Uterus (tissue), 3 donors: ENCODE measurements at regions not wholly inside any gene's neighbourhood (a gene's known extent, or its start where the extent isn't known, plus 50 kb on each side); places are given as distances from the start of the nearest gene placed in this dataset.

Experiments used
- DNase-seq, 2 donors: peaks; one replicate each; pipeline ENCODE4 v3.0.0-alpha.2; 2019 to 2020
- H3K27ac ChIP-seq, 2 donors: fragments of 200-600 bp; sonication (generic); 1 replicate in 1 of 2; 2 replicates in 1 of 2; pipeline ENCODE4 v1.5.1; 2016 to 2018
- H3K27me3 ChIP-seq, 2 donors: fragments of 200-600 bp; sonication (generic); one replicate each; pipeline ENCODE4 v1.5.1; 2018 to 2019; ENCODE audit warnings: control low read depth in 1 of 2
- H3K36me3 ChIP-seq, 2 donors: fragments of 200-600 bp; sonication (generic); one replicate each; pipeline ENCODE4 v1.5.1; 2019; ENCODE audit warnings: control low read depth in 1 of 2
- H3K4me1 ChIP-seq, 2 donors: fragments of 200-600 bp; sonication (generic); one replicate each; pipeline ENCODE4 v1.5.1; 2018 to 2019; ENCODE audit warnings: control low read depth in 1 of 2
- H3K4me3 ChIP-seq, 2 donors: fragments of 200-600 bp; sonication (generic); 1 replicate in 1 of 2; 2 replicates in 1 of 2; pipeline ENCODE4 v1.5.1; 2018 to 2019; ENCODE audit warnings: mild to moderate bottlenecking in 1 of 2
- H3K9me3 ChIP-seq, 2 donors: fragments of 200-600 bp; sonication (generic); one replicate each; pipeline ENCODE4 v1.5.1; 2019; ENCODE audit warnings: control low read depth in 1 of 2
- POLR2A ChIP-seq, 2 donors: fragments of 450-650 bp; IDR thresholded peaks; one replicate each; pipeline ENCODE4 v1.6.1; 2016; ENCODE audit warnings: antibody characterized with exemption in 2 of 2, mild to moderate bottlenecking in 1 of 2, moderate library complexity in 1 of 2
- intact Hi-C: fragments of 100-400 bp; cut with DNase I; formaldehyde crosslinking; loops from one replicate; pipeline ENCODE4 v1.15.1; 2023; ENCODE audit warnings: low total_unique reads
- TF ChIP-seq, protein P1 (sequence below), 4 experiments: fragments of 200-600 bp in 2 of 4; fragments of 450-650 bp in 2 of 4; sonication (generic) in 2 of 4; IDR thresholded peaks; one replicate each; pipeline ENCODE4 v1.5.1; 2016 to 2019; ENCODE audit warnings: antibody characterized with exemption in 4 of 4, mild to moderate bottlenecking in 2 of 4, moderate library complexity in 1 of 4
- donor health status: DM: yes; HTN: yes; CAD: no.

DNA sequence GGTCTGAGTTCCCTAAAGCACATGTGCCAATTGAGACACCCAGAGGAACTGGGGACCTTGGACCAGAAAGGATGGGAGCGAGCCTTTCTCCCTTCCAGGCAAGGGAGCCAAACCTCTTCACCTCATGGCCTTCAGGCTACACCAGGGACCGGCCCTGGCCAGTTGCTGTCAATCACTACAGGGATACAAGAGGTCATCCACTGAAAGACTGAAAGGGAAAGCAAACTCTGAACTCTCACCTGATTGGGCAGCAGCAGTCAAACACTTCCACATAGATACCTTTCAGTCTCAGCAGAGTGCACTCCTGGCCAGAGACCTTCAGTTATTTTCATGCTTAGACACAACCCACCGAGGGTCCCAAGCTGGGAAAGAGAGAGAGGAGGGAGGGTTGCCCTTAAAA, 1956.0 kb upstream of the LRRTM1 start:
- no peaks in the 10 kb centered on the region for H3K9me3 ChIP-seq
- H3K27me3 ChIP-seq: no peaks in the 10 kb centered on the region
- no peaks in the 10 kb centered on the region for H3K36me3 ChIP-seq
- no peak overlapping the region for H3K4me3 ChIP-seq
- H3K27ac ChIP-seq: no peak overlapping the region
- intact Hi-C loops: no loop called here
- no peak for DNase-seq
- no peaks in the 10 kb centered on the region for H3K4me1 ChIP-seq
- TF ChIP-seq POLR2A (IDR thresholded peaks at IDR 0.05): no peak
- TF ChIP-seq, protein P1, sequence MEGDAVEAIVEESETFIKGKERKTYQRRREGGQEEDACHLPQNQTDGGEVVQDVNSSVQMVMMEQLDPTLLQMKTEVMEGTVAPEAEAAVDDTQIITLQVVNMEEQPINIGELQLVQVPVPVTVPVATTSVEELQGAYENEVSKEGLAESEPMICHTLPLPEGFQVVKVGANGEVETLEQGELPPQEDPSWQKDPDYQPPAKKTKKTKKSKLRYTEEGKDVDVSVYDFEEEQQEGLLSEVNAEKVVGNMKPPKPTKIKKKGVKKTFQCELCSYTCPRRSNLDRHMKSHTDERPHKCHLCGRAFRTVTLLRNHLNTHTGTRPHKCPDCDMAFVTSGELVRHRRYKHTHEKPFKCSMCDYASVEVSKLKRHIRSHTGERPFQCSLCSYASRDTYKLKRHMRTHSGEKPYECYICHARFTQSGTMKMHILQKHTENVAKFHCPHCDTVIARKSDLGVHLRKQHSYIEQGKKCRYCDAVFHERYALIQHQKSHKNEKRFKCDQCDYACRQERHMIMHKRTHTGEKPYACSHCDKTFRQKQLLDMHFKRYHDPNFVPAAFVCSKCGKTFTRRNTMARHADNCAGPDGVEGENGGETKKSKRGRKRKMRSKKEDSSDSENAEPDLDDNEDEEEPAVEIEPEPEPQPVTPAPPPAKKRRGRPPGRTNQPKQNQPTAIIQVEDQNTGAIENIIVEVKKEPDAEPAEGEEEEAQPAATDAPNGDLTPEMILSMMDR (IDR thresholded peaks at IDR 0.05): no peak

DNA sequence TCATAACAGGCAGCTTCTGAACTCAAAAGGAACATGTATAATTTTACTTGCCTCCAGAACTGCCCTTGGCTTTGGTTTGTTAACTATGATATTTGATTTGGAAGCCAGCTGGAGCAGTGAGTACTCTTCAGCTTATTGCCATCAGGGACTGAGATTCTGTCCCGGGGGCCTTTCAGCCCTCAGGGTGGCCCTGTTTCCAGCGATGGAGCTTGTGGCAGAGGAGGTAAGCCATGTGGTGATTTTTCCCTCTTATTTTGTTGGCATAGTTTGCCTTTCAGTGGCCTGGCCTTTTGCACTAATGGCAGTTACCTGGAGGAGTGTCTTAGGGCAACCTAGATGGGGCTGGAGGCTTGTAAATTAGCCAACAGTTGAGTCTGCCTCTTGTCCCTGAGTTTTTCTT, 1955.0 kb upstream of the LRRTM1 start:
- Histone ChIP-seq H3K27ac (no peak overlapping the region), H3K4me1 (no peaks in the 10 kb centered on the region), H3K9me3 (no peaks in the 10 kb centered on the region), H3K36me3 (no peaks in the 10 kb centered on the region), H3K4me3 (no peak overlapping the region), H3K27me3 (no peaks in the 10 kb centered on the region)
- no peak for DNase-seq
- TF ChIP-seq, protein P1 (IDR thresholded peaks at IDR 0.05): no peak
- no peak for TF ChIP-seq POLR2A (IDR thresholded peaks at IDR 0.05)
- intact Hi-C loops: no loop called here

DNA sequence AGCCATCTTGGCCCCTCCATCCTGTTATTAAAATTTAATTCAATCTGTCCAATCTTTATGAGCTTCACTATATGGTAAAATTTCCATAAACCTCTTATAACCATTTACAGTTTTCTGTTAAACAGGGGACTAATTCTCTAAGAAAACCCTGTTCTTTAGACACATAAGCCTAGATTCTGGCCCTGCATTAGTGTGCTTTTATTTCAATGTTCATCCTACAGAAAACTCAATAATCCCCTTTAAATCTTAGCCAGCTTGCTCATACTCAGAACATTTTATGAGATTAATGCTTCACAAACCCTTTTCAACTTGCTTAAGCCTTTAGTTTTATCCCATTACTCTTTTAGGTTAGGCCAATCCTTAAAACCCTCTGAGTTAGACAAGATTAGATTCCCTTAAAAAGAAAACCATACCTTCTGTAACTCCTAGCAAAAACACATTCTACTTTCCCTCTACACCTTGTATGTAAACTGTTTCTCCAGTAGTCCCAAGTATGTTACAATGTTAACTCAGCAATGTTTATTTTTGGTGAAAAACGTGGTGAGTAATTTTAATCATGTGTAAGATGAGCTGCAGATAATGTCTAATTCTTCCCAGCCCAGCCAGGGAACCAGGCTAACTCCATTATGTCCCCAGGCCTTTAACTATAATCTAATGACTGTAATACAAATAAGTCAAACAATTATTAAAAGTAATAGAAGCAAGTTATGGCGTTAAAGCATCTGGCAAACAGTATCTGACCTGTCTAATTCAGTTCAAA, 1953.4 kb upstream of the LRRTM1 start:
- DNase-seq: no peak
- H3K27me3 ChIP-seq: no peaks in the 10 kb centered on the region
- H3K9me3 ChIP-seq: no peaks in the 10 kb centered on the region
- H3K4me1 ChIP-seq: no peaks in the 10 kb centered on the region
- H3K4me3 ChIP-seq: no peak overlapping the region
- intact Hi-C loops: no loop called here
- H3K36me3 ChIP-seq: no peaks in the 10 kb centered on the region
- TF ChIP-seq POLR2A (IDR thresholded peaks at IDR 0.05): no peak
- TF ChIP-seq, protein P1 (IDR thresholded peaks at IDR 0.05): no peak
- H3K27ac ChIP-seq: no peak overlapping the region

DNA sequence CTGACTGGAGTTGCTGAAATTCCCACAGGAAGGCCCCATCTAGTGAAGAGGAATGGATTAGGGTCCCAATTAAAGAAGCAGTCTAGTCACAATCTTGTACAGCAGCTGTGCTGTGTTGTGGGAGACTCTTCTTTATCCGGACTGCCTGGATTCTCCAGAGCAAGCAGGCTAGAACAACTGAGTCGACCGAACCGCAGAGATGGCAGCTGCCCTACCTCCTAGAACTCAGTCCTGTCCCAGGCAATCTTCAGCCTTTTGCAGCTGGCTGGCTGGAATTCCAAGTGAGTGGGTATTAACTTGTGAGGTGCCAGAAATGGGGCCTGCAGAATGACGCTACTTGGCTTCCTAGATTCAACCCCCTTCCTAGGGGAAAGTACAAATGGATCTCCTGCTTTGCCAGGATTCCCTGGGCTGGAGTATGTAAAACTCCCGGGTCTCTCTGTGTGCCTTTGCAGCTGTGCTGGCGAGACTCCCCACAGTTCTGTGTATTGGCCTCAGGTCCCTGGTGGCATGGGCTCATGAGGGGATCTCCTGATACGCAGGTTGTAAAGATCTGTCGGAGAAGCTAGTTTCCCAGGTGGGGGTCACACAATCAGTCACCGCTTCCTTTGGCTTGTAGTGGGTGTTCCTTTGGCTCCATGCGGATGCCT, 1952.6 kb upstream of the LRRTM1 start:
- H3K36me3 ChIP-seq: no peaks in the 10 kb centered on the region
- intact Hi-C loops: no loop called here
- no peaks in the 10 kb centered on the region for H3K9me3 ChIP-seq
- TF ChIP-seq, protein P1 (IDR thresholded peaks at IDR 0.05): no peak
- TF ChIP-seq POLR2A (IDR thresholded peaks at IDR 0.05): no peak
- DNase-seq: no peak
- H3K27ac ChIP-seq: no peak overlapping the region
- no peaks in the 10 kb centered on the region for H3K27me3 ChIP-seq
- H3K4me3 ChIP-seq: no peak overlapping the region
- H3K4me1 ChIP-seq: no peaks in the 10 kb centered on the region

DNA sequence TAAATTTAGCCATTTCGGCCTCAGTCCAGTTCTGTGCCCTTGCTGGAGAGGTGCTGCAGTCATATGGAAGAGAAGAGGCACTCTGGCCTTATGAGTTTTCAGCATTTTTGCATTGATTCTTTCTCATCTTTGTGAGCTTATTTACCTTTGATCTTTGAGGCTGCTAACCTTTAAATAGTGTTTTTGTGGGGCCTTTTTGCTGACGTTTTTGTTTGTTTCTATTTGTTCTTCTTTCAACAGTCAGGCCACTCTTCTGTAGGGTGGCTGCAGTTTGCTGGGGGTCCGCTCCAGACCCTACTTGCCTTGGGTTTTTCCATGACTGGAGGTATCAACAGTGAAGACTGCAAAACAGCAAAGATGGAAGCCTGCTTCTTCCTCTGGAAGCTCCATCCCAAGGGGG, 1951.7 kb upstream of the LRRTM1 start:
- no peaks in the 10 kb centered on the region for H3K27me3 ChIP-seq
- TF ChIP-seq, protein P1 (IDR thresholded peaks at IDR 0.05): no peak
- no peak for TF ChIP-seq POLR2A (IDR thresholded peaks at IDR 0.05)
- H3K4me3 ChIP-seq: no peak overlapping the region

More for the DNA sequence above, 1951.7 kb upstream of the LRRTM1 start:
- no peaks in the 10 kb centered on the region for H3K36me3 ChIP-seq
- no peak overlapping the region for H3K27ac ChIP-seq
- intact Hi-C loops: no loop called here
- no peak for DNase-seq
- no peaks in the 10 kb centered on the region for H3K4me1 ChIP-seq
- no peaks in the 10 kb centered on the region for H3K9me3 ChIP-seq
